HEK293 (cell line): ENCODE measurements at regions not wholly inside any gene's neighbourhood (a gene's known extent, or its start where the extent isn't known, plus 50 kb on each side); places are given as distances from the start of the nearest gene placed in this dataset.

Experiments
- AEBP2 ChIP-seq: fragments of 450-650 bp; formaldehyde crosslinking; IDR thresholded peaks from 2 replicates; pipeline ENCODE4 v1.5.1; 2016; ENCODE audit warnings: missing biosample characterization, missing genetic modification characterization, borderline replicate concordance
- EGR2 ChIP-seq: fragments of 450-650 bp; formaldehyde crosslinking; IDR thresholded peaks from 2 replicates; pipeline ENCODE4 v1.5.1; 2016; ENCODE audit warnings: low read depth, missing biosample characterization, missing genetic modification characterization
- GFI1B ChIP-seq: fragments of 450-650 bp; formaldehyde crosslinking; IDR thresholded peaks from 2 replicates; pipeline ENCODE4 v1.5.1; 2016; ENCODE audit warnings: missing biosample characterization, missing genetic modification characterization
- INSM2 ChIP-seq: fragments of 450-650 bp; formaldehyde crosslinking; IDR thresholded peaks from 2 replicates; pipeline ENCODE4 v1.5.1; 2016; ENCODE audit warnings: missing biosample characterization, missing genetic modification characterization
- KLF17 ChIP-seq: fragments of 450-650 bp; formaldehyde crosslinking; IDR thresholded peaks from 2 replicates; pipeline ENCODE4 v1.5.1; 2016; ENCODE audit warnings: missing biosample characterization, missing genetic modification characterization
- TCF7L2 ChIP-seq: IDR thresholded peaks from 2 replicates; pipeline ENCODE4 v1.6.1; 2011; ENCODE audit warnings: low read depth, mild to moderate bottlenecking, inconsistent platforms, low read length, moderate library complexity, borderline replicate concordance
- ZBTB48 ChIP-seq: fragments of 450-650 bp; formaldehyde crosslinking; IDR thresholded peaks from 2 replicates; pipeline ENCODE4 v1.5.1; 2016; ENCODE audit warnings: missing biosample characterization, missing genetic modification characterization
- ZBTB49 ChIP-seq: fragments of 450-650 bp; formaldehyde crosslinking; IDR thresholded peaks from 2 replicates; pipeline ENCODE4 v1.5.1; 2016; ENCODE audit warnings: missing biosample characterization, missing genetic modification characterization, low read depth
- ZNF311 ChIP-seq: fragments of 450-650 bp; formaldehyde crosslinking; IDR thresholded peaks from 2 replicates; pipeline ENCODE4 v1.5.1; 2017; ENCODE audit warnings: missing biosample characterization, missing genetic modification characterization, borderline replicate concordance
- ZNF398 ChIP-seq: fragments of 450-650 bp; formaldehyde crosslinking; IDR thresholded peaks from 2 replicates; pipeline ENCODE4 v1.5.1; 2017; ENCODE audit warnings: missing biosample characterization, missing genetic modification characterization
- ZNF501 ChIP-seq: fragments of 450-650 bp; formaldehyde crosslinking; IDR thresholded peaks from 2 replicates; pipeline ENCODE4 v1.5.1; 2016; ENCODE audit warnings: missing biosample characterization, missing genetic modification characterization
- ZNF548 ChIP-seq: fragments of 450-650 bp; formaldehyde crosslinking; IDR thresholded peaks from 2 replicates; pipeline ENCODE4 v1.5.1; 2016; ENCODE audit warnings: missing biosample characterization, missing genetic modification characterization
- ZNF555 ChIP-seq: fragments of 450-650 bp; formaldehyde crosslinking; conservative IDR thresholded peaks from 2 replicates; pipeline ENCODE4 v1.5.1; 2017; ENCODE audit warnings: missing biosample characterization, mild to moderate bottlenecking, missing genetic modification characterization, inconsistent platforms
- ZNF600 ChIP-seq: fragments of 450-650 bp; formaldehyde crosslinking; IDR thresholded peaks from 2 replicates; pipeline ENCODE4 v1.5.1; 2016; ENCODE audit warnings: missing biosample characterization, missing genetic modification characterization
- ZNF624 ChIP-seq: fragments of 450-650 bp; formaldehyde crosslinking; IDR thresholded peaks from 2 replicates; pipeline ENCODE4 v1.5.1; 2017; ENCODE audit warnings: missing biosample characterization, missing genetic modification characterization
- ZNF645 ChIP-seq: fragments of 450-650 bp; formaldehyde crosslinking; IDR thresholded peaks from 2 replicates; pipeline ENCODE4; 2016; ENCODE audit warnings: missing biosample characterization, missing genetic modification characterization
- ZNF792 ChIP-seq: fragments of 450-650 bp; formaldehyde crosslinking; IDR thresholded peaks from 2 replicates; pipeline ENCODE4 v1.5.1; 2016; ENCODE audit warnings: missing biosample characterization, missing genetic modification characterization

- TF ChIP-seq INSM2 (tag by site-specific recombination), result no peak
- no peak for TF ChIP-seq ZNF555 (tag by site-specific recombination)
- no peak for TF ChIP-seq ZNF645 (tag by site-specific recombination)
- TF ChIP-seq ZBTB49 (tag by site-specific recombination), result no peak
- no peak for TF ChIP-seq GFI1B (tag by site-specific recombination)
- no peak for TF ChIP-seq ZNF311
- no peak for TF ChIP-seq ZNF501 (tag by site-specific recombination)
- TF ChIP-seq ZNF548 (tag by site-specific recombination), result no peak
- TF ChIP-seq AEBP2, result no peak
- TF ChIP-seq ZNF792 (tag by site-specific recombination), result no peak
- no peak for TF ChIP-seq ZBTB48 (tag by site-specific recombination)
- TF ChIP-seq KLF17, result peak; percentile 68; the same call in 1 of the 2 replicates
- peak; percentile 84 for TF ChIP-seq EGR2 (tag by site-specific recombination)
- 0 out of 2 replicates have a peak, but pooled peaks have one; percentile 12 for TF ChIP-seq ZNF600 (tag by site-specific recombination)
- TF ChIP-seq ZNF398 (tag by site-specific recombination), result peak; percentile 22; the same call in 1 of the 2 replicates
- no peak for TF ChIP-seq TCF7L2
- no peak for TF ChIP-seq ZNF624
Observed at GRCh38 chr12:124480469-124481256, 86.7 kb downstream of the NCOR2 start (continued).
